GM23338 (cell line): ENCODE measurements at regions not wholly inside any gene's neighbourhood (a gene's known extent, or its start where the extent isn't known, plus 50 kb on each side); places are given as distances from the start of the nearest gene placed in this dataset.

ENCODE experiments used
- ATAC-seq: fragments of 200-7000 bp; cut with Tn5 transposase; 3 replicates; pipeline ENCODE4 v1.9.1; 2020
- DNase-seq: peaks from one replicate; pipeline ENCODE4 v3.0.0-alpha.2; 2015; ENCODE audit warnings: low spot score
- H2AFZ ChIP-seq: fragments of 200-600 bp; sonication (generic); 2 replicates; pipeline ENCODE4 v1.8.0; 2016; ENCODE audit warnings: antibody characterized with exemption, mild to moderate bottlenecking, moderate library complexity
- H3F3A ChIP-seq: fragments of 200-600 bp; sonication (generic); replicated peaks from 2 replicates; pipeline ENCODE4 v1.8.0; 2017; ENCODE audit warnings: antibody characterized with exemption, mixed run types, low read depth
- H3K27ac ChIP-seq: fragments of 200-600 bp; sonication (generic); 2 replicates; pipeline ENCODE4 v1.6.1; 2016; ENCODE audit warnings: low read depth
- H3K27me3 ChIP-seq: fragments of 200-600 bp; sonication (generic); 2 replicates; pipeline ENCODE4 v1.8.0; 2016; ENCODE audit warnings: mild to moderate bottlenecking, mixed run types, moderate library complexity; ENCODE audit not compliant: insufficient read depth
- H3K36me3 ChIP-seq: fragments of 200-600 bp; sonication (generic); 2 replicates; pipeline ENCODE4 v1.8.0; 2016; ENCODE audit warnings: mild to moderate bottlenecking; ENCODE audit not compliant: insufficient read depth
- H3K4me1 ChIP-seq: fragments of 200-600 bp; sonication (generic); 2 replicates; pipeline ENCODE4 v1.8.0; 2016; ENCODE audit warnings: mild to moderate bottlenecking, moderate library complexity; ENCODE audit not compliant: insufficient read depth
- H3K4me2 ChIP-seq: fragments of 200-600 bp; sonication (generic); 2 replicates; pipeline ENCODE4 v1.7.1; 2017; ENCODE audit warnings: mixed run types
- H3K4me3 ChIP-seq: fragments of 200-600 bp; sonication (generic); 2 replicates; pipeline ENCODE4 v1.6.1; 2016; ENCODE audit warnings: mixed run types
- H3K79me2 ChIP-seq: fragments of 200-600 bp; sonication (generic); replicated peaks from 2 replicates; pipeline ENCODE4 v1.8.0; 2017; ENCODE audit warnings: mild to moderate bottlenecking; ENCODE audit not compliant: insufficient read depth
- H3K9me2 ChIP-seq: fragments of 200-600 bp; sonication (generic); 2 replicates; pipeline ENCODE4 v1.8.0; 2017; ENCODE audit not compliant: insufficient read depth
- H4K20me1 ChIP-seq: fragments of 200-600 bp; sonication (generic); replicated peaks from 2 replicates; pipeline ENCODE4 v1.8.0; 2017; ENCODE audit warnings: mild to moderate bottlenecking; ENCODE audit not compliant: insufficient read depth
- H3K27ac Mint-ChIP-seq: 2 replicates; pipeline ENCODE4 v1.8.0; 2020; ENCODE audit warnings: inconsistent platforms, mild to moderate bottlenecking, moderate library complexity, mixed read lengths
- H3K27me3 Mint-ChIP-seq: 3 replicates; pipeline ENCODE4 v1.8.0; 2022; ENCODE audit warnings: low read depth, mild to moderate bottlenecking, moderate library complexity, mixed read lengths, inconsistent platforms; ENCODE audit not compliant: insufficient read depth, poor library complexity
- H3K36me3 Mint-ChIP-seq: 3 replicates; pipeline ENCODE4 v1.8.0; 2021; ENCODE audit warnings: low read depth, mild to moderate bottlenecking, inconsistent platforms, moderate library complexity, mixed read lengths
- H3K4me1 Mint-ChIP-seq: 3 replicates; pipeline ENCODE4 v1.8.0; 2020; ENCODE audit warnings: mild to moderate bottlenecking, inconsistent platforms, mixed read lengths
- H3K4me3 Mint-ChIP-seq: 3 replicates; pipeline ENCODE4 v1.8.0; 2021; ENCODE audit warnings: moderate library complexity, mild to moderate bottlenecking, inconsistent platforms, mixed read lengths
- H3K9me3 Mint-ChIP-seq: 3 replicates; pipeline ENCODE4 v1.8.0; 2020; ENCODE audit warnings: moderate library complexity, mild to moderate bottlenecking, inconsistent platforms, mixed read lengths
- CREB1 ChIP-seq: fragments of 250-450 bp; sonication (Bioruptor Pico); IDR thresholded peaks from 2 replicates; pipeline ENCODE4 v1.5.0; 2020; ENCODE audit warnings: low read depth, mild to moderate bottlenecking, moderate library complexity
- EZH2 ChIP-seq: fragments of 200-600 bp; sonication (generic); IDR thresholded peaks from one replicate; pipeline ENCODE4 v1.8.0; 2017; ENCODE audit warnings: antibody characterized with exemption, mild to moderate bottlenecking, low read depth; ENCODE audit not compliant: unreplicated experiment
- EZH2phosphoT487 ChIP-seq: fragments of 200-600 bp; sonication (generic); IDR thresholded peaks from one replicate; pipeline ENCODE4 v1.8.1; 2018; ENCODE audit warnings: antibody characterized with exemption; ENCODE audit not compliant: unreplicated experiment
- JUNB ChIP-seq: IDR thresholded peaks from one replicate; pipeline ENCODE4 v1.6.1; 2016; ENCODE audit warnings: antibody characterized with exemption; ENCODE audit not compliant: unreplicated experiment
- NANOG ChIP-seq: IDR thresholded peaks from 2 replicates; pipeline ENCODE4 v1.6.1; 2016; ENCODE audit warnings: antibody characterized with exemption, borderline replicate concordance
- POLR2AphosphoS5 ChIP-seq: IDR thresholded peaks from 2 replicates; pipeline ENCODE4 v1.6.1; 2016; ENCODE audit warnings: antibody characterized with exemption, low read depth
- STAT1 ChIP-seq: IDR thresholded peaks from one replicate; pipeline ENCODE4 v1.6.1; 2016; ENCODE audit warnings: antibody characterized with exemption; ENCODE audit not compliant: unreplicated experiment
- ZNF114 ChIP-seq: fragments of 250-450 bp; sonication (Bioruptor Pico); IDR thresholded peaks from 2 replicates; pipeline ENCODE4 v1.5.0; 2020; ENCODE audit warnings: mild to moderate bottlenecking, moderate library complexity
- ZNF331 ChIP-seq: fragments of 250-450 bp; sonication (Bioruptor Pico); IDR thresholded peaks from 2 replicates; pipeline ENCODE4 v1.5.0; 2020; ENCODE audit warnings: low read depth, mild to moderate bottlenecking, moderate library complexity
- TF ChIP-seq, protein P1 (sequence below): IDR thresholded peaks from one replicate; pipeline ENCODE4 v1.6.1; 2018; ENCODE audit warnings: antibody characterized with exemption; ENCODE audit not compliant: unreplicated experiment
- TF ChIP-seq, protein P2 (sequence below): fragments of 250-450 bp; sonication (Bioruptor Pico); IDR thresholded peaks from 2 replicates; pipeline ENCODE4 v1.5.0; 2020; ENCODE audit warnings: mild to moderate bottlenecking, moderate library complexity
- TF ChIP-seq, protein P3 (sequence below): IDR thresholded peaks from 2 replicates; pipeline ENCODE4 v1.6.1; 2016; ENCODE audit warnings: antibody characterized with exemption
- TF ChIP-seq, protein P4 (sequence below), 2 experiments: fragments of 200-600 bp in 1 of 2; sonication (generic) in 1 of 2; conservative IDR thresholded peaks; 2 replicates each; pipeline versions ENCODE4 v1.5.1 to v1.6.1; 2016 to 2017; ENCODE audit warnings: antibody characterized with exemption in 2 of 2, low read depth in 2 of 2, mild to moderate bottlenecking in 2 of 2, moderate library complexity in 1 of 2

DNA sequence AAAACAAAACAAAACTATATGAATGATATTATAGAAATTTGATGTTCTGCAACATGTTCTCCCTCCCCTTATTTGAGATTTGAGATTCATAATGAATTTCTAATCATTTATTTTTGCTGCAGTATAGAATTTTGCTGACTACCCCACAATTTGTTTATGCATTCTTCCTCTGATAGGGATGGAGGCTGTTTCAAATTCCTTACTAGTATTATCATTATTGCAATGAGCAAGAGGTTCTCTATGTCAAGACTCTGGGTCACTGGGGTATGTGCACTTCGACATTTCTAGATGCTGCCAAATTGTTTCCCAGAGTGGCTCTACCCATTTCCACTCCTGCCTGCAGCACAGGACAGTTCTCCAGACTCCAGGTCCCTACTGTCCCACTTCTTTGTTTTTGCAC is 54.9 kb upstream of the DAB2IP start:
- Histone ChIP-seq H3K79me2 (peaks cover 7% of the 10 kb centered on the region), H3K9me2 (no peaks in the 10 kb centered on the region), H3K36me3 (peaks cover 5% of the 10 kb centered on the region; the same call in 1 of the 2 replicates), H2AFZ (no peak overlapping the region), H3K27ac (no peak overlapping the region), H3K4me1 (peaks cover 13% of the 10 kb centered on the region), H3K4me3 (no peak overlapping the region), H4K20me1 (peaks cover 4% of the 10 kb centered on the region; the same call in 1 of the 2 replicates), H3F3A (peaks cover 15% of the 10 kb centered on the region), H3K4me2 (no peak overlapping the region), H3K27me3 (peaks cover 26% of the 10 kb centered on the region)
- ATAC-seq = no peak
- Mint-ChIP-seq H3K36me3 (peaks cover 14% of the 10 kb centered on the region), H3K4me1 (peaks cover 17% of the 10 kb centered on the region), H3K27ac (no peak overlapping the region), H3K27me3 (peaks cover 21% of the 10 kb centered on the region), H3K4me3 (no peak overlapping the region), H3K9me3 (peaks cover 16% of the 10 kb centered on the region)
- TF ChIP-seq, protein P1, sequence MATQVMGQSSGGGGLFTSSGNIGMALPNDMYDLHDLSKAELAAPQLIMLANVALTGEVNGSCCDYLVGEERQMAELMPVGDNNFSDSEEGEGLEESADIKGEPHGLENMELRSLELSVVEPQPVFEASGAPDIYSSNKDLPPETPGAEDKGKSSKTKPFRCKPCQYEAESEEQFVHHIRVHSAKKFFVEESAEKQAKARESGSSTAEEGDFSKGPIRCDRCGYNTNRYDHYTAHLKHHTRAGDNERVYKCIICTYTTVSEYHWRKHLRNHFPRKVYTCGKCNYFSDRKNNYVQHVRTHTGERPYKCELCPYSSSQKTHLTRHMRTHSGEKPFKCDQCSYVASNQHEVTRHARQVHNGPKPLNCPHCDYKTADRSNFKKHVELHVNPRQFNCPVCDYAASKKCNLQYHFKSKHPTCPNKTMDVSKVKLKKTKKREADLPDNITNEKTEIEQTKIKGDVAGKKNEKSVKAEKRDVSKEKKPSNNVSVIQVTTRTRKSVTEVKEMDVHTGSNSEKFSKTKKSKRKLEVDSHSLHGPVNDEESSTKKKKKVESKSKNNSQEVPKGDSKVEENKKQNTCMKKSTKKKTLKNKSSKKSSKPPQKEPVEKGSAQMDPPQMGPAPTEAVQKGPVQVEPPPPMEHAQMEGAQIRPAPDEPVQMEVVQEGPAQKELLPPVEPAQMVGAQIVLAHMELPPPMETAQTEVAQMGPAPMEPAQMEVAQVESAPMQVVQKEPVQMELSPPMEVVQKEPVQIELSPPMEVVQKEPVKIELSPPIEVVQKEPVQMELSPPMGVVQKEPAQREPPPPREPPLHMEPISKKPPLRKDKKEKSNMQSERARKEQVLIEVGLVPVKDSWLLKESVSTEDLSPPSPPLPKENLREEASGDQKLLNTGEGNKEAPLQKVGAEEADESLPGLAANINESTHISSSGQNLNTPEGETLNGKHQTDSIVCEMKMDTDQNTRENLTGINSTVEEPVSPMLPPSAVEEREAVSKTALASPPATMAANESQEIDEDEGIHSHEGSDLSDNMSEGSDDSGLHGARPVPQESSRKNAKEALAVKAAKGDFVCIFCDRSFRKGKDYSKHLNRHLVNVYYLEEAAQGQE = no peak
- TF ChIP-seq NANOG = no peak
- TF ChIP-seq, protein P2, sequence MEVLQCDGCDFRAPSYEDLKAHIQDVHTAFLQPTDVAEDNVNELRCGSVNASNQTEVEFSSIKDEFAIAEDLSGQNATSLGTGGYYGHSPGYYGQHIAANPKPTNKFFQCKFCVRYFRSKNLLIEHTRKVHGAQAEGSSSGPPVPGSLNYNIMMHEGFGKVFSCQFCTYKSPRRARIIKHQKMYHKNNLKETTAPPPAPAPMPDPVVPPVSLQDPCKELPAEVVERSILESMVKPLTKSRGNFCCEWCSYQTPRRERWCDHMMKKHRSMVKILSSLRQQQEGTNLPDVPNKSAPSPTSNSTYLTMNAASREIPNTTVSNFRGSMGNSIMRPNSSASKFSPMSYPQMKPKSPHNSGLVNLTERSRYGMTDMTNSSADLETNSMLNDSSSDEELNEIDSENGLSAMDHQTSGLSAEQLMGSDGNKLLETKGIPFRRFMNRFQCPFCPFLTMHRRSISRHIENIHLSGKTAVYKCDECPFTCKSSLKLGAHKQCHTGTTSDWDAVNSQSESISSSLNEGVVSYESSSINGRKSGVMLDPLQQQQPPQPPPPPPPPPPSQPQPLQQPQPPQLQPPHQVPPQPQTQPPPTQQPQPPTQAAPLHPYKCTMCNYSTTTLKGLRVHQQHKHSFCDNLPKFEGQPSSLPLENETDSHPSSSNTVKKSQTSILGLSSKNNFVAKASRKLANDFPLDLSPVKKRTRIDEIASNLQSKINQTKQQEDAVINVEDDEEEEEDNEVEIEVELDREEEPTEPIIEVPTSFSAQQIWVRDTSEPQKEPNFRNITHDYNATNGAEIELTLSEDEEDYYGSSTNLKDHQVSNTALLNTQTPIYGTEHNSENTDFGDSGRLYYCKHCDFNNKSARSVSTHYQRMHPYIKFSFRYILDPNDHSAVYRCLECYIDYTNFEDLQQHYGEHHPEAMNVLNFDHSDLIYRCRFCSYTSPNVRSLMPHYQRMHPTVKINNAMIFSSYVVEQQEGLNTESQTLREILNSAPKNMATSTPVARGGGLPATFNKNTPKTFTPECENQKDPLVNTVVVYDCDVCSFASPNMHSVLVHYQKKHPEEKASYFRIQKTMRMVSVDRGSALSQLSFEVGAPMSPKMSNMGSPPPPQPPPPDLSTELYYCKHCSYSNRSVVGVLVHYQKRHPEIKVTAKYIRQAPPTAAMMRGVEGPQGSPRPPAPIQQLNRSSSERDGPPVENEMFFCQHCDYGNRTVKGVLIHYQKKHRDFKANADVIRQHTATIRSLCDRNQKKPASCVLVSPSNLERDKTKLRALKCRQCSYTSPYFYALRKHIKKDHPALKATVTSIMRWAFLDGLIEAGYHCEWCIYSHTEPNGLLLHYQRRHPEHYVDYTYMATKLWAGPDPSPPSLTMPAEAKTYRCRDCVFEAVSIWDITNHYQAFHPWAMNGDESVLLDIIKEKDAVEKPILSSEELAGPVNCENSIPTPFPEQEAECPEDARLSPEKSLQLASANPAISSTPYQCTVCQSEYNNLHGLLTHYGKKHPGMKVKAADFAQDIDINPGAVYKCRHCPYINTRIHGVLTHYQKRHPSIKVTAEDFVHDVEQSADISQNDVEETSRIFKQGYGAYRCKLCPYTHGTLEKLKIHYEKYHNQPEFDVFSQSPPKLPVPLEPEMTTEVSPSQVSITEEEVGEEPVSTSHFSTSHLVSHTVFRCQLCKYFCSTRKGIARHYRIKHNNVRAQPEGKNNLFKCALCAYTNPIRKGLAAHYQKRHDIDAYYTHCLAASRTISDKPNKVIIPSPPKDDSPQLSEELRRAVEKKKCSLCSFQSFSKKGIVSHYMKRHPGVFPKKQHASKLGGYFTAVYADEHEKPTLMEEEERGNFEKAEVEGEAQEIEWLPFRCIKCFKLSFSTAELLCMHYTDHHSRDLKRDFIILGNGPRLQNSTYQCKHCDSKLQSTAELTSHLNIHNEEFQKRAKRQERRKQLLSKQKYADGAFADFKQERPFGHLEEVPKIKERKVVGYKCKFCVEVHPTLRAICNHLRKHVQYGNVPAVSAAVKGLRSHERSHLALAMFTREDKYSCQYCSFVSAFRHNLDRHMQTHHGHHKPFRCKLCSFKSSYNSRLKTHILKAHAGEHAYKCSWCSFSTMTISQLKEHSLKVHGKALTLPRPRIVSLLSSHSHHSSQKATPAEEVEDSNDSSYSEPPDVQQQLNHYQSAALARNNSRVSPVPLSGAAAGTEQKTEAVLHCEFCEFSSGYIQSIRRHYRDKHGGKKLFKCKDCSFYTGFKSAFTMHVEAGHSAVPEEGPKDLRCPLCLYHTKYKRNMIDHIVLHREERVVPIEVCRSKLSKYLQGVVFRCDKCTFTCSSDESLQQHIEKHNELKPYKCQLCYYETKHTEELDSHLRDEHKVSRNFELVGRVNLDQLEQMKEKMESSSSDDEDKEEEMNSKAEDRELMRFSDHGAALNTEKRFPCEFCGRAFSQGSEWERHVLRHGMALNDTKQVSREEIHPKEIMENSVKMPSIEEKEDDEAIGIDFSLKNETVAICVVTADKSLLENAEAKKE (CRISPR knock-in tag) = no peak
- TF ChIP-seq STAT1 = no peak
- TF ChIP-seq EZH2phosphoT487 = no peak
- TF ChIP-seq CREB1 = no peak
- no peak for TF ChIP-seq JUNB
- TF ChIP-seq ZNF331 (CRISPR knock-in tag) = no peak
- no peak for TF ChIP-seq POLR2AphosphoS5
- no peak for TF ChIP-seq ZNF114 (CRISPR knock-in tag)
- TF ChIP-seq, protein P3, sequence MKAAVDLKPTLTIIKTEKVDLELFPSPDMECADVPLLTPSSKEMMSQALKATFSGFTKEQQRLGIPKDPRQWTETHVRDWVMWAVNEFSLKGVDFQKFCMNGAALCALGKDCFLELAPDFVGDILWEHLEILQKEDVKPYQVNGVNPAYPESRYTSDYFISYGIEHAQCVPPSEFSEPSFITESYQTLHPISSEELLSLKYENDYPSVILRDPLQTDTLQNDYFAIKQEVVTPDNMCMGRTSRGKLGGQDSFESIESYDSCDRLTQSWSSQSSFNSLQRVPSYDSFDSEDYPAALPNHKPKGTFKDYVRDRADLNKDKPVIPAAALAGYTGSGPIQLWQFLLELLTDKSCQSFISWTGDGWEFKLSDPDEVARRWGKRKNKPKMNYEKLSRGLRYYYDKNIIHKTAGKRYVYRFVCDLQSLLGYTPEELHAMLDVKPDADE = no peak
- TF ChIP-seq, protein P4, sequence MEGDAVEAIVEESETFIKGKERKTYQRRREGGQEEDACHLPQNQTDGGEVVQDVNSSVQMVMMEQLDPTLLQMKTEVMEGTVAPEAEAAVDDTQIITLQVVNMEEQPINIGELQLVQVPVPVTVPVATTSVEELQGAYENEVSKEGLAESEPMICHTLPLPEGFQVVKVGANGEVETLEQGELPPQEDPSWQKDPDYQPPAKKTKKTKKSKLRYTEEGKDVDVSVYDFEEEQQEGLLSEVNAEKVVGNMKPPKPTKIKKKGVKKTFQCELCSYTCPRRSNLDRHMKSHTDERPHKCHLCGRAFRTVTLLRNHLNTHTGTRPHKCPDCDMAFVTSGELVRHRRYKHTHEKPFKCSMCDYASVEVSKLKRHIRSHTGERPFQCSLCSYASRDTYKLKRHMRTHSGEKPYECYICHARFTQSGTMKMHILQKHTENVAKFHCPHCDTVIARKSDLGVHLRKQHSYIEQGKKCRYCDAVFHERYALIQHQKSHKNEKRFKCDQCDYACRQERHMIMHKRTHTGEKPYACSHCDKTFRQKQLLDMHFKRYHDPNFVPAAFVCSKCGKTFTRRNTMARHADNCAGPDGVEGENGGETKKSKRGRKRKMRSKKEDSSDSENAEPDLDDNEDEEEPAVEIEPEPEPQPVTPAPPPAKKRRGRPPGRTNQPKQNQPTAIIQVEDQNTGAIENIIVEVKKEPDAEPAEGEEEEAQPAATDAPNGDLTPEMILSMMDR (conservative IDR thresholded peaks at IDR 0.05; ENCODE audit: low read depth in 2 of 2) = no peak
- no peak for TF ChIP-seq EZH2
- DNase-seq = no peak
